ENCODE measurements at regions not wholly inside any gene's neighbourhood (a gene's known extent, or its start where the extent isn't known, plus 50 kb on each side); places are given as distances from the start of the nearest gene placed in this dataset.

GRCh38 chr7:51785876-51786275, 469.3 kb upstream of the COBL start:
- TF ChIP-seq CTCF (IDR thresholded peaks at IDR 0.05; ENCODE audit: low read length) (no peak), EZH2 (IDR thresholded peaks at IDR 0.05; ENCODE audit: borderline replicate concordance, low read length) (no peak)

Data from OCI-LY1 (cell line).